Tibial nerve (tissue), 4 donors: ENCODE measurements at regions not wholly inside any gene's neighbourhood (a gene's known extent, or its start where the extent isn't known, plus 50 kb on each side); places are given as distances from the start of the nearest gene placed in this dataset.

Source experiments
- DNase-seq, 2 donors: peaks; one replicate each; pipeline ENCODE4 v3.0.0-alpha.2; 2019; ENCODE audit warnings: low spot score in 2 of 2
- H3K27ac ChIP-seq, 4 donors: fragments of 200-600 bp; sonication (generic) in 3 of 4; one replicate each; pipeline ENCODE4 v1.5.1; 2017 to 2019; ENCODE audit warnings: mild to moderate bottlenecking in 1 of 4
- H3K27me3 ChIP-seq, 2 donors: fragments of 200-600 bp; sonication (generic) in 1 of 2; one replicate each; pipeline versions ENCODE4 v1.5.1 to v1.6.0; 2017 to 2019
- H3K36me3 ChIP-seq, 3 donors: fragments of 200-600 bp; sonication (generic); one replicate each; pipeline ENCODE4 v1.5.1; 2018 to 2019
- H3K4me1 ChIP-seq, 4 donors: fragments of 200-600 bp; sonication (generic) in 3 of 4; one replicate each; pipeline ENCODE4 v1.5.1; 2017 to 2019
- H3K4me3 ChIP-seq, 4 donors: fragments of 200-600 bp; sonication (generic) in 3 of 4; one replicate each; pipeline ENCODE4 v1.5.1; 2017 to 2019; ENCODE audit warnings: mild to moderate bottlenecking in 1 of 4, moderate library complexity in 1 of 4
- H3K9me3 ChIP-seq, 4 donors: fragments of 200-600 bp; sonication (generic) in 3 of 4; one replicate each; pipeline ENCODE4 v1.5.1; 2017 to 2019
- EP300 ChIP-seq, 2 donors: sonication (generic); formaldehyde crosslinking; IDR thresholded peaks; one replicate each; pipeline ENCODE4 v1.6.1; 2017; ENCODE audit warnings: antibody characterized with exemption in 2 of 2, mild to moderate bottlenecking in 1 of 2
- POLR2A ChIP-seq, 2 donors: fragments of 450-650 bp; IDR thresholded peaks; one replicate each; pipeline ENCODE4 v1.6.1; 2017; ENCODE audit warnings: antibody characterized with exemption in 2 of 2, mild to moderate bottlenecking in 2 of 2, moderate library complexity in 2 of 2
- WGBS, 2 donors: methylation state at CpG; one replicate each; pipeline ENCODE4 v1.1.5; 2018; 5-methylcytosine and 5-hydroxymethylcytosine counted together
- TF ChIP-seq, protein P1 (sequence below), 5 experiments: fragments of 200-600 bp in 3 of 5; fragments of 450-650 bp in 2 of 5; sonication (generic) in 3 of 5; IDR thresholded peaks; one replicate each; pipeline ENCODE4 v1.5.1; 2016 to 2019; ENCODE audit warnings: antibody characterized with exemption in 5 of 5, mild to moderate bottlenecking in 3 of 5, moderate library complexity in 2 of 5

DNA sequence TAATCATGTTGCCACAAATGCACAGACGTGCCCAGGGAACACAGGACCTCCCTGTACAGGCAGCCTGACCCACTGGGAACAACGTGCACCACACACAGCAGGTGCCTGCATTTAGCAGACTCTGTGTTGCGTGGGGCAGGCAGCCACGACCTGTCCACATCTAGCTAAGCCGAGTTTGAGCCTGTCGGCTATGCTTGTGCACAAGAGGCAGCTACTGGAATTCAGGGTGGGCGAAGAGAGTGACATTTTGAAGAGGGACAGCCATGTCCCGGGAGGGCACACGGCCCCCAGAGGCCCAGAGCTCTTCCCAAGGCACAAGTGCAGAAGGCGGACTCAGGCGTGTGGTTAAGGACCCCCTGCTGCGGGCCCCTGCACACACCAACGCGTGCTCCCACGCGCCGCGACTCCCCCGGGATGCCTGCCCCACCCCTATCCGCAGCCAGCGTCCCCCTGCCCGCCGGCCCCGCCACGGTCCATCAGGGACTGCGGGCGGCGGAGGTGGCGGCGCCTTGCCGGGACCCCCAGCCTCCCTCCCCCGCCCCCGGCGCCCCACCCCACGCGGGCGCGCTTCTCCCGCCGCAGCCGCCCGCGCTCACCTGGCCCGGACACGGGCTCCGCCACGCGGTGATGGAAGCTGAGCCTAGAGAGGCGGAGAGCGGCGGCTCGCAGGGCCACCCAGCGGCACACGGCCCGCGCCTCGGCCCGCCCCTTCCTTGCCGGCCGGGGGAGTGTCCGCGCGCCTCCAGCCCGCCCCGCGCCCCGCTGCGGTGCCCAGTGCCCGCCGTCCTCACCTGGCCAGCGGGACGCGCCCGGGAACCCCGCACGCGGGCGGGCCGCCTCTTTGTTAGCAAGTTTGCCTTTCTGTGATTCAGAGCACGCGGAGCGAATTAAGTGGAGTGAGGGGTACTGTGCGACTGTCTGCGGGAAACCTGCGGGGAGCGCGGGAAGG lies 125.3 kb upstream of the PRMT8 start:
- WGBS, 2 donors: 6 to 19% methylated on average over 8 to 11 of the region's 87 CpGs
- H3K4me3 ChIP-seq: peak overlapping the region in 3 of 4 donors; percentile 27 to 51 (median 27)

DNA sequence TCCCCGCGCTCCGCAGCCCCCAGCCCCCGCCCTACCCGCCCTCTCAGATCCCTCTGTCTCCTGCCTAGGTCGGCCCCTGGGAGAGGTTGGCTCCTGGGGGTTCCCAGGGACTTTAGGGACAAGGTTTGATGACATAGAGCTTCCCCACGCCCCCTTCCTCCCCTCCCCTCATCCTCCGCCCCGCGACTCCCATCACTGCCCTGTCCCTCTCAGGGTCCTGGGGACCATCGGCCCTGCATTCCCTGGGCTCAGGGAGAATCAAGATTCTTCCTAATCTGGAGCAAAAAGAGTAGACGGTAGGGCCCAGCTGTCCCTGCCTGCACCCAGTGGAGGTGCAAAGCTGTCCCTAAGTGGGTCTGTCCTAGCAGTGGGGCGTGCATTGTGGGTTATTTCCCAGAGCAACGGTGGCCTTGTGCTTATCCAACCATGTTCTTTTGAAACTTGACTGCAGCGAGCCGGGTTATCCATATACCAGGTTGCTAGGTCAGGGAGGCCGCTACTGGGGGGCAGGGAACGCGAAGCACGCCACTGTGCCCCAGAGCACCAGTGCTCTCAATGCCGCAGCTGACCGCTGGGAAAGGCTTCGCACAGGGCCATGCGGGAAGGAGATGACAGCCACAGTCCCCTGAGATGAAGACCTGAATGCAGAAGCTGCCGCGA lies 124.4 kb upstream of the PRMT8 start:
- Histone ChIP-seq H3K4me3 (peak overlapping the region in 3 of 4 donors; percentile 27 to 51 (median 27)), H3K27me3 (peaks cover 0 to 34% of the 10 kb centered on the region in 2 donors), H3K9me3 (no peaks in the 10 kb centered on the region), H3K27ac (no peak overlapping the region), H3K4me1 (peaks cover 0 to 19% (median 2%) of the 10 kb centered on the region in 4 donors), H3K36me3 (no peaks in the 10 kb centered on the region)
- DNase-seq: no peak
- WGBS, 2 donors: 41 to 53% methylated on average over 10 to 26 of the region's 26 CpGs
- TF ChIP-seq, protein P1, sequence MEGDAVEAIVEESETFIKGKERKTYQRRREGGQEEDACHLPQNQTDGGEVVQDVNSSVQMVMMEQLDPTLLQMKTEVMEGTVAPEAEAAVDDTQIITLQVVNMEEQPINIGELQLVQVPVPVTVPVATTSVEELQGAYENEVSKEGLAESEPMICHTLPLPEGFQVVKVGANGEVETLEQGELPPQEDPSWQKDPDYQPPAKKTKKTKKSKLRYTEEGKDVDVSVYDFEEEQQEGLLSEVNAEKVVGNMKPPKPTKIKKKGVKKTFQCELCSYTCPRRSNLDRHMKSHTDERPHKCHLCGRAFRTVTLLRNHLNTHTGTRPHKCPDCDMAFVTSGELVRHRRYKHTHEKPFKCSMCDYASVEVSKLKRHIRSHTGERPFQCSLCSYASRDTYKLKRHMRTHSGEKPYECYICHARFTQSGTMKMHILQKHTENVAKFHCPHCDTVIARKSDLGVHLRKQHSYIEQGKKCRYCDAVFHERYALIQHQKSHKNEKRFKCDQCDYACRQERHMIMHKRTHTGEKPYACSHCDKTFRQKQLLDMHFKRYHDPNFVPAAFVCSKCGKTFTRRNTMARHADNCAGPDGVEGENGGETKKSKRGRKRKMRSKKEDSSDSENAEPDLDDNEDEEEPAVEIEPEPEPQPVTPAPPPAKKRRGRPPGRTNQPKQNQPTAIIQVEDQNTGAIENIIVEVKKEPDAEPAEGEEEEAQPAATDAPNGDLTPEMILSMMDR (IDR thresholded peaks at IDR 0.05): no peak
- no peak for TF ChIP-seq EP300 (IDR thresholded peaks at IDR 0.05)
- no peak for TF ChIP-seq POLR2A (IDR thresholded peaks at IDR 0.05)

More for the DNA sequence above, 125.3 kb upstream of the PRMT8 start:
- no peak overlapping the region for H3K27ac ChIP-seq
- peaks cover 0 to 19% (median 2%) of the 10 kb centered on the region in 4 donors for H3K4me1 ChIP-seq
- H3K36me3 ChIP-seq: no peaks in the 10 kb centered on the region
- H3K27me3 ChIP-seq: peaks cover 0 to 34% of the 10 kb centered on the region in 2 donors
- DNase-seq: no peak
- H3K9me3 ChIP-seq: no peaks in the 10 kb centered on the region
- TF ChIP-seq POLR2A (IDR thresholded peaks at IDR 0.05) (no peak), EP300 (IDR thresholded peaks at IDR 0.05) (no peak)
- TF ChIP-seq, protein P1 (IDR thresholded peaks at IDR 0.05): no peak

DNA sequence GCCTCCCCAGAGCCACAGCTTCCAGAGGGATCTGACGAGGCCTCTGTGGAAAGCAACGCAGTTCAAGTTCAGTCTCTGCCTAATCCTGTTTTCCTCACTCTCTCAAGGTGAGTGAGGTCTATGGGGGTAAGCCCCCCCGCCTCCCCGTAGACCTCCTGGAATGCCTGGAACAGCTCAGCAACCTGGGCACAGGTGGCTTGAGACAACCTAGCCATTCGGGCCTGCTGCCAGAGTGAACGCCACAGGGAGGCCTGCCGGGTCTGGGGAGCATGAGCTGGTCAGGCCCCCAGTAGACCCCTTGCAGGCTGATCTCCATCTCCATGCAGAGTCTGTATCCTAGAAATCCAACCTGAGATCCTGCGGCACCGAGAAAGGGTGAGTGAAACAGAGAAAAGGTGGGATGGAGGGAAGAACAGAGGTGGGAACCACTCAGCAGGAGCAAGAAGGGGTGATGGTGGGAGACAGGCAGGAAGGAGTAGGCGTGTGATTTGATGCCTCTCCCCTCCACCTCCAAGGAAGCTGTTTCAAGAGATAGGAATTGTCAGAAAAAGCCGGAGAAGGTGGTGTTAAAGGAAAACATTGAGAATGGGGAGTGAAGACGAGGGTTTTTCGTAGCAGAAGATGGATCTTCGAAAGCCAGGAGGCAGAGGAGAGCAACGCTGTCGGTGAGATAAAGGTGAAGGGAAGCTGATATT lies 123.1 kb upstream of the PRMT8 start:
- TF ChIP-seq EP300 (IDR thresholded peaks at IDR 0.05): no peak
- TF ChIP-seq, protein P1 (IDR thresholded peaks at IDR 0.05): no peak
- no peak for TF ChIP-seq POLR2A (IDR thresholded peaks at IDR 0.05)
- Histone ChIP-seq H3K36me3 (no peaks in the 10 kb centered on the region), H3K9me3 (no peaks in the 10 kb centered on the region), H3K27ac (no peak overlapping the region), H3K27me3 (peaks cover 0 to 34% of the 10 kb centered on the region in 2 donors), H3K4me1 (peaks cover 0 to 19% (median 2%) of the 10 kb centered on the region in 4 donors), H3K4me3 (no peak overlapping the region)
- 80 to 86% methylated on average over 16 of the region's 16 CpGs for WGBS, 2 donors
- DNase-seq: no peak

DNA sequence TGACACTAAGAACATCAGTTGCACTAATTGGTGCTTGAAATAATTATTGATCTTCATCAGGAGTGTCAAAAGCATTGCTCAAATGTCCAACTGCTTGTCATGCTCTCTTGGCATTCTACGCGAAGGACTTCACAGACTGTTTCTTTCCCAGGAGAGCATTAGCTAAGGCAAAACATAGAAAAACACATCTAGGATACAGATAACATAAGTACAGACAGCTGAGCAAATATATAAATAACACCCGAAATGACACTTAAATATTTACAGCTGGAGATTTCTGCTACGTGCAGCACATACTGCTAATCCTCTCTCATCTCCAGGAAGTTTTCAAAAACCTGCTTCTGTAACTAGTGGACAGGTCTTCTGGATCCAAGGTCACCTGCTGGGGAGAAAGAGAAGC lies 120.0 kb upstream of the PRMT8 start:
- Histone ChIP-seq H3K4me3 (no peak overlapping the region), H3K9me3 (no peaks in the 10 kb centered on the region), H3K4me1 (peaks cover 0 to 4% (median 0%) of the 10 kb centered on the region in 4 donors), H3K27ac (no peak overlapping the region), H3K36me3 (no peaks in the 10 kb centered on the region), H3K27me3 (peaks cover 0 to 18% of the 10 kb centered on the region in 2 donors)
- WGBS, 2 donors: 53 to 59% methylated on average over 4 of the region's 4 CpGs
- no peak for DNase-seq
- no peak for TF ChIP-seq EP300 (IDR thresholded peaks at IDR 0.05)
- TF ChIP-seq, protein P1 (IDR thresholded peaks at IDR 0.05): no peak
- no peak for TF ChIP-seq POLR2A (IDR thresholded peaks at IDR 0.05)
